Vagina (tissue), 2 donors: ENCODE measurements at regions not wholly inside any gene's neighbourhood (a gene's known extent, or its start where the extent isn't known, plus 50 kb on each side); places are given as distances from the start of the nearest gene placed in this dataset.

Experiments used
- POLR2A ChIP-seq, 2 donors: fragments of 450-650 bp; IDR thresholded peaks; one replicate each; pipeline ENCODE4 v1.6.1; 2017; ENCODE audit warnings: antibody characterized with exemption in 2 of 2, mild to moderate bottlenecking in 2 of 2, moderate library complexity in 2 of 2
- POLR2AphosphoS5 ChIP-seq, 2 donors: sonication (generic); formaldehyde crosslinking; IDR thresholded peaks; one replicate each; pipeline ENCODE4 v1.9.0; 2017; ENCODE audit warnings: antibody characterized with exemption in 2 of 2, mild to moderate bottlenecking in 2 of 2, low read depth in 1 of 2; ENCODE audit not compliant: insufficient read depth in 1 of 2
- TF ChIP-seq, protein P1 (sequence below), 3 experiments: fragments of 450-650 bp in 2 of 3; fragments of 200-600 bp in 1 of 3; sonication (generic) in 1 of 3; IDR thresholded peaks; one replicate each; pipeline ENCODE4 v1.5.1; 2017 to 2019; ENCODE audit warnings: antibody characterized with exemption in 3 of 3, mild to moderate bottlenecking in 2 of 3, moderate library complexity in 2 of 3

DNA sequence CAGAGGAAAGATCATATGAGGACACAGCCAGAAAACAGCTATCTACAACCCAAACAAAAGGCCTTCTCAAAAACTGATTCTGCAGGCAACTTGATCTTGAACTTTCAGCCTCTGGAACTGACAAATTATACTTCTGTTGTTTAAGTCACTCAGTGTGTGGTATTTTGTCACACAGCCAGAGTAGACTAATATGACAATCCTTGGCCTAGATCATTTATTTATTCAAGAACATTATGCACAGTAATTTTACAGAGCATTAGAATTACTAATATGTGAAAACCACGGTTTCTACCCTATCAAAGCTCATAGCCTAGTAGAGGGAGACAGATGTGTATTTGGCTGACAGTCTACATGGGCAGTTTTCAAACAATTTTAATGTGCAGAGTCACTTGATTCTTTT is 167.8 kb upstream of the PCDH18 start:
- TF ChIP-seq, protein P1, sequence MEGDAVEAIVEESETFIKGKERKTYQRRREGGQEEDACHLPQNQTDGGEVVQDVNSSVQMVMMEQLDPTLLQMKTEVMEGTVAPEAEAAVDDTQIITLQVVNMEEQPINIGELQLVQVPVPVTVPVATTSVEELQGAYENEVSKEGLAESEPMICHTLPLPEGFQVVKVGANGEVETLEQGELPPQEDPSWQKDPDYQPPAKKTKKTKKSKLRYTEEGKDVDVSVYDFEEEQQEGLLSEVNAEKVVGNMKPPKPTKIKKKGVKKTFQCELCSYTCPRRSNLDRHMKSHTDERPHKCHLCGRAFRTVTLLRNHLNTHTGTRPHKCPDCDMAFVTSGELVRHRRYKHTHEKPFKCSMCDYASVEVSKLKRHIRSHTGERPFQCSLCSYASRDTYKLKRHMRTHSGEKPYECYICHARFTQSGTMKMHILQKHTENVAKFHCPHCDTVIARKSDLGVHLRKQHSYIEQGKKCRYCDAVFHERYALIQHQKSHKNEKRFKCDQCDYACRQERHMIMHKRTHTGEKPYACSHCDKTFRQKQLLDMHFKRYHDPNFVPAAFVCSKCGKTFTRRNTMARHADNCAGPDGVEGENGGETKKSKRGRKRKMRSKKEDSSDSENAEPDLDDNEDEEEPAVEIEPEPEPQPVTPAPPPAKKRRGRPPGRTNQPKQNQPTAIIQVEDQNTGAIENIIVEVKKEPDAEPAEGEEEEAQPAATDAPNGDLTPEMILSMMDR (IDR thresholded peaks at IDR 0.05) = no peak
- TF ChIP-seq POLR2AphosphoS5 (IDR thresholded peaks at IDR 0.05; ENCODE audit: insufficient read depth in 1 of 2, low read depth in 1 of 2) (no peak), POLR2A (IDR thresholded peaks at IDR 0.05) (no peak)
